MM.1S (cell line): ENCODE measurements at regions not wholly inside any gene's neighbourhood (a gene's known extent, or its start where the extent isn't known, plus 50 kb on each side); places are given as distances from the start of the nearest gene placed in this dataset.

Source experiments
- DNase-seq: peaks from one replicate; pipeline ENCODE4 v3.0.0-alpha.2; 2015
- H2AFZ ChIP-seq: fragments of 300-600 bp; sonication (generic); 2 replicates; pipeline ENCODE4 v1.6.0; 2016; ENCODE audit warnings: antibody characterized with exemption, low read length
- H3F3A ChIP-seq: fragments of 300-600 bp; sonication (generic); 2 replicates; pipeline ENCODE4 v1.6.1; 2016; ENCODE audit warnings: mild to moderate bottlenecking, antibody characterized with exemption, low read length, moderate library complexity, mixed read lengths; ENCODE audit not compliant: insufficient read depth
- H3K27ac ChIP-seq: fragments of 300-600 bp; sonication (generic); 2 replicates; pipeline ENCODE4 v1.5.1; 2016; ENCODE audit warnings: mild to moderate bottlenecking, low read length
- H3K27me3 ChIP-seq: fragments of 300-600 bp; sonication (generic); replicated peaks from 2 replicates; pipeline ENCODE4 v1.6.0; 2016; ENCODE audit warnings: low read length; ENCODE audit not compliant: insufficient read depth
- H3K36me3 ChIP-seq: fragments of 300-600 bp; sonication (generic); replicated peaks from 2 replicates; pipeline ENCODE4 v1.6.1; 2016; ENCODE audit warnings: mild to moderate bottlenecking, low read length, mixed read lengths; ENCODE audit not compliant: insufficient read depth
- H3K4me1 ChIP-seq: fragments of 300-600 bp; sonication (generic); 2 replicates; pipeline ENCODE4 v1.6.1; 2016; ENCODE audit warnings: low read length, mixed read lengths
- H3K4me2 ChIP-seq: fragments of 300-600 bp; sonication (generic); 2 replicates; pipeline ENCODE4 v1.6.0; 2016; ENCODE audit warnings: low read depth, low read length
- H3K4me3 ChIP-seq: fragments of 300-600 bp; sonication (generic); 2 replicates; pipeline ENCODE4 v1.5.1; 2016; ENCODE audit warnings: low read length, mixed read lengths
- H3K79me2 ChIP-seq: fragments of 300-600 bp; sonication (generic); 2 replicates; pipeline ENCODE4 v1.6.1; 2016; ENCODE audit warnings: mixed run types, low read length, mixed read lengths
- H3K9ac ChIP-seq: fragments of 300-600 bp; sonication (generic); 2 replicates; pipeline ENCODE4 v1.6.1; 2016; ENCODE audit warnings: low read length, mixed read lengths
- H3K9me2 ChIP-seq: fragments of 300-600 bp; sonication (generic); replicated peaks from 2 replicates; pipeline ENCODE4 v1.6.1; 2016; ENCODE audit warnings: mild to moderate bottlenecking, low read length, mixed read lengths; ENCODE audit not compliant: insufficient read depth
- H3K9me3 ChIP-seq: fragments of 300-600 bp; sonication (generic); replicated peaks from 2 replicates; pipeline ENCODE4 v1.6.1; 2016; ENCODE audit warnings: mild to moderate bottlenecking, low read length, mixed read lengths; ENCODE audit not compliant: insufficient read depth
- H4K20me1 ChIP-seq: fragments of 300-600 bp; sonication (generic); 2 replicates; pipeline ENCODE4 v1.6.1; 2016; ENCODE audit warnings: mild to moderate bottlenecking, low read length, moderate library complexity, mixed read lengths; ENCODE audit not compliant: insufficient read depth
- EZH2 ChIP-seq: fragments of 300-600 bp; sonication (generic); optimal IDR thresholded peaks from 2 replicates; pipeline ENCODE3; 2017; ENCODE audit warnings: low read depth, mild to moderate bottlenecking, antibody characterized with exemption, low read length, mixed read lengths
- EZH2phosphoT487 ChIP-seq: fragments of 300-600 bp; sonication (generic); IDR thresholded peaks from 2 replicates; pipeline ENCODE4 v1.6.1; 2018; ENCODE audit warnings: antibody characterized with exemption, low read length
- TF ChIP-seq, protein P1 (sequence below): fragments of 300-600 bp; sonication (generic); IDR thresholded peaks from 2 replicates; pipeline ENCODE4 v1.5.1; 2016; ENCODE audit warnings: antibody characterized with exemption, low read length, mixed read lengths

GRCh38 chr4:135122457-135122856 lies 920.9 kb upstream of the PABPC4L start:
- H2AFZ ChIP-seq: no peak overlapping the region
- no peaks in the 10 kb centered on the region for H3K9me3 ChIP-seq
- no peaks in the 10 kb centered on the region for H4K20me1 ChIP-seq
- no peak overlapping the region for H3K4me3 ChIP-seq
- H3K9ac ChIP-seq: no peak overlapping the region
- no peaks in the 10 kb centered on the region for H3K79me2 ChIP-seq
- H3F3A ChIP-seq: no peaks in the 10 kb centered on the region
- DNase-seq: no peak
- no peaks in the 10 kb centered on the region for H3K36me3 ChIP-seq
- no peaks in the 10 kb centered on the region for H3K4me1 ChIP-seq
- no peaks in the 10 kb centered on the region for H3K27me3 ChIP-seq
- H3K27ac ChIP-seq: no peak overlapping the region
- TF ChIP-seq EZH2: no peak
- TF ChIP-seq, protein P1, sequence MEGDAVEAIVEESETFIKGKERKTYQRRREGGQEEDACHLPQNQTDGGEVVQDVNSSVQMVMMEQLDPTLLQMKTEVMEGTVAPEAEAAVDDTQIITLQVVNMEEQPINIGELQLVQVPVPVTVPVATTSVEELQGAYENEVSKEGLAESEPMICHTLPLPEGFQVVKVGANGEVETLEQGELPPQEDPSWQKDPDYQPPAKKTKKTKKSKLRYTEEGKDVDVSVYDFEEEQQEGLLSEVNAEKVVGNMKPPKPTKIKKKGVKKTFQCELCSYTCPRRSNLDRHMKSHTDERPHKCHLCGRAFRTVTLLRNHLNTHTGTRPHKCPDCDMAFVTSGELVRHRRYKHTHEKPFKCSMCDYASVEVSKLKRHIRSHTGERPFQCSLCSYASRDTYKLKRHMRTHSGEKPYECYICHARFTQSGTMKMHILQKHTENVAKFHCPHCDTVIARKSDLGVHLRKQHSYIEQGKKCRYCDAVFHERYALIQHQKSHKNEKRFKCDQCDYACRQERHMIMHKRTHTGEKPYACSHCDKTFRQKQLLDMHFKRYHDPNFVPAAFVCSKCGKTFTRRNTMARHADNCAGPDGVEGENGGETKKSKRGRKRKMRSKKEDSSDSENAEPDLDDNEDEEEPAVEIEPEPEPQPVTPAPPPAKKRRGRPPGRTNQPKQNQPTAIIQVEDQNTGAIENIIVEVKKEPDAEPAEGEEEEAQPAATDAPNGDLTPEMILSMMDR: no peak
- TF ChIP-seq EZH2phosphoT487: no peak
- H3K9me2 ChIP-seq: no peaks in the 10 kb centered on the region
- H3K4me2 ChIP-seq: no peak overlapping the region

- DNase-seq: no peak
- Histone ChIP-seq H3K9me3 (no peaks in the 10 kb centered on the region), H4K20me1 (no peaks in the 10 kb centered on the region), H3F3A (no peaks in the 10 kb centered on the region), H3K27ac (no peak overlapping the region), H3K79me2 (no peaks in the 10 kb centered on the region), H3K36me3 (no peaks in the 10 kb centered on the region), H3K9me2 (no peaks in the 10 kb centered on the region), H2AFZ (no peak overlapping the region), H3K4me1 (no peaks in the 10 kb centered on the region), H3K27me3 (no peaks in the 10 kb centered on the region), H3K4me3 (no peak overlapping the region), H3K9ac (no peak overlapping the region), H3K4me2 (no peak overlapping the region)
- TF ChIP-seq EZH2phosphoT487: no peak
Measured at GRCh38 chr4:135120195-135120594, 918.6 kb upstream of the PABPC4L start.

DNA sequence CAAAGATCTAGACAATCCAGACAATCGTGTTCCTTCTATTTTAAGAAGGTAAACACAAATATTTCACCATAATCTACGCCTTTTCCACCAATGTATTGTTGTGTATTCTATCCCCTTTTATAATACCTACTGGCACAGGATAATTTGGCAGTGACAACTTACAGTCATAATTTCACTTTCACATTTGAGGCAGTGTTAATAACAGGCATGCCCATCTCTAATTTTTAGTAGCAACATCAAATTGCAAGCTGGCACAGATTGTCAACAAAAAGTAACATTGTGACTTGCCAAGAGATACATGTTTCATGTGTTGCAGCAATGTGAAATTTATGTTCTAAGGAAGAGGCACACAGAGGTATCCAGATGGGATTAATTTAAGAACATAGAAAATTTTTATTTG lies 912.5 kb upstream of the PABPC4L start:
- DNase-seq: peak; percentile 33
- Histone ChIP-seq H3K27me3 (no peaks in the 10 kb centered on the region), H3K36me3 (no peaks in the 10 kb centered on the region), H3K9me2 (no peaks in the 10 kb centered on the region), H3K4me3 (no peak overlapping the region), H3K79me2 (no peaks in the 10 kb centered on the region), H3K4me2 (no peak overlapping the region), H3K9me3 (no peaks in the 10 kb centered on the region), H2AFZ (no peak overlapping the region), H3F3A (no peaks in the 10 kb centered on the region), H3K4me1 (no peaks in the 10 kb centered on the region), H4K20me1 (no peaks in the 10 kb centered on the region), H3K9ac (no peak overlapping the region), H3K27ac (no peak overlapping the region)
- TF ChIP-seq EZH2phosphoT487: no peak
- TF ChIP-seq, protein P1: no peak
- no peak for TF ChIP-seq EZH2

- TF ChIP-seq EZH2phosphoT487: no peak
- TF ChIP-seq EZH2: no peak
- TF ChIP-seq, protein P1: no peak
- Histone ChIP-seq H2AFZ (no peak overlapping the region), H3K4me2 (no peak overlapping the region), H3K4me1 (no peaks in the 10 kb centered on the region), H3K36me3 (no peaks in the 10 kb centered on the region), H3F3A (no peaks in the 10 kb centered on the region), H3K27me3 (no peaks in the 10 kb centered on the region), H3K27ac (no peak overlapping the region), H4K20me1 (no peaks in the 10 kb centered on the region), H3K4me3 (no peak overlapping the region), H3K9me2 (no peaks in the 10 kb centered on the region), H3K9me3 (no peaks in the 10 kb centered on the region), H3K9ac (no peak overlapping the region), H3K79me2 (no peaks in the 10 kb centered on the region)
- no peak for DNase-seq
Measured at GRCh38 chr4:135098061-135098460, 896.5 kb upstream of the PABPC4L start.
